IPS-NIHi7 (cell line): ENCODE measurements at regions not wholly inside any gene's neighbourhood (a gene's known extent, or its start where the extent isn't known, plus 50 kb on each side); places are given as distances from the start of the nearest gene placed in this dataset.
"Not testable (repeated sequence)": the region's sequence is repeated elsewhere in the genome, so short reads cannot be mapped to it uniquely, and the experiment has no call there.

Experiments used
- DNase-seq: peaks from one replicate; pipeline ENCODE4 v3.0.0; 2012; ENCODE audit warnings: mixed read lengths; ENCODE audit errors: extremely low spot score

DNA sequence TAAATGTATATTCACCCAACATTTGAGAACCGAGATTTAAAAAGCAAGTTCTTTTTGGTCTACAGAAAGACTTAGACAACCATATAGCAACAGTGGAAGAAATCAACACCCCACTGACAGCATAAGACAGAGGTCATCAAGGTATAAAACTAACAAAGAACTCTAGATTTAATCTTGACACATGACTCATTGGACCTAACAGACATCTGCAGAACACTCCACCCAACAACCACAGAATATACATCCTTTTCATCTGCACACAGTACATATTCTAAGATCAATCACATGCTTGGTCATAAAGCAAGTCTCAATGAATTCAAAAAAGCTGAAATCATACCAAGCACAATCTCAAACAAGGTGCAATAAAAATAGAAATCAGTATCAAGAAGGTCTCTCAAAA, 65.8 kb downstream of the SPIN4 start:
- no peak for DNase-seq

DNA sequence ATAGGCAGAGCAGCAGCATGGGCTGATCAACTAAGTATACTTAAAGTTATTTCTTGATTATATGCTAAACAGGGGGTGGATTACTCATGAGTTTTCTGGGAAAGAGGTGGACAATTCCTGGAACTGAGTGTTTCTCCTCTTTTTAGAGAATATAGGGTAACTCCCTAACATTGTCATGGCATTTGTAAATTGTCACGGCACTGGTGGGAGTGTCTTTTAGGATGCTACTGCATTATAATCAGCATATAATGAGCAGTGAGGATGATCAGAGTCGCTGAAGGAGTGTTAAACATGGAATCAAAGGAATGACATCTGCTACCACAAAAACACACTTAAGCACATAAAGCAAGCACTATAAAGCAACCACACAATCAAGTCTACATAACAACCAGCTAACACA, 66.5 kb downstream of the SPIN4 start:
- DNase-seq, result no peak

DNA sequence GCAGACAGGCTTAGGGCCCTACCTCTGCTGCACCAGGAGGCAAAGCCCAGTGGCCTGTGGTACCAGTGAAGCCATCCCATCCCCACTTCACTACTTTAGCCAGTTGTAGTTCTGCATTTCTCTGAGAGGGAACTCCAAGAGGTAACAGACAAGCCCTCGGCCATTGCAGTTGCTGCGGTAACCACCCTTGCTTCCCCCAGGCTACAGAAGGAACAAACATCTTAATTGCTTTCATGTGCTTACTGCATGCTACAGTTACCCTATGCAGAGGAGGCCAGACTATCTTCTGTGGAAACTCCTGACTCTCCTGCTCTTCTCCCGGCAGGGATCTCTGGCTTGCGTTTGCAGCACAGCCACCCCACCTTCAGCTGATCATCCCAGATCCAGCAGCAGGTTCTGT, 67.8 kb downstream of the SPIN4 start:
- DNase-seq, result no peak

DNA sequence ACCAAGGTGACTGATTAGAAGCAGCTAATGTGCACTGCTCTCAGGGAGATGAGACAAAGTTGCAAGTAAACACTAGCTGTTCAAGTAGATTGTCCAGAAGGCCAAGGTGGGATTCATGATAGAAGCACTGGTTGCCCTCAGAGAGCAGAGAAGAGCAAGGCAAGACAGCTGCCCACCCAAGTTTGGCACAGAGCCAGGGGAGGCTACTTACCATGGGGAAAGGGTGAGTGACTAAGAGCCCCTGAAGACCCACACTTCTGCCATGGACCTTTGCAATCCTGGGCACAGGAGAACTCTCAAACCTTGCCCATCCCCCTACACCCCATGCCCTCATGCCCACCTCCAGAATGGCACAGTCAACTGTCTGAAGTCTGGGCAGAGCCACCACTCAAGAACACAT, 68.3 kb downstream of the SPIN4 start:
- DNase-seq, result no peak

DNA sequence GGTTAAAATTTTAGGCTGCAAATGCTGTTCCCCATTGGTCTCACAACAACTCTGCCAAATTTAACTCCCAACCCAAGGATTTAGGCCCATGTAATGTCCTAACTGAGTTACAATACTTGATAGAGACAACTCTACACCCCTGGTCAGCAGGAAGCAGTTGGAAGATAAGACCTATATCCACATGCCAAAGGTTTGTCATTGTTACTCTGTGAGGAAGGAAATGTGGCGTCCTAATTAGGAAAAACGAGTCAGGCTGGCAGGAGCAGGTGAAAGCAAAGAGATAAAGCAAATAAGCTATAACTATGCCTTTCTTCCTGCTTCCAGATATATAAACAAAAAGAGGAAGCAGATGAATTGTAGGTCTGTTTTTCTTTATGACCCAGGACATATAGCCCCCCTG, 69.1 kb downstream of the SPIN4 start:
- no peak for DNase-seq

DNA sequence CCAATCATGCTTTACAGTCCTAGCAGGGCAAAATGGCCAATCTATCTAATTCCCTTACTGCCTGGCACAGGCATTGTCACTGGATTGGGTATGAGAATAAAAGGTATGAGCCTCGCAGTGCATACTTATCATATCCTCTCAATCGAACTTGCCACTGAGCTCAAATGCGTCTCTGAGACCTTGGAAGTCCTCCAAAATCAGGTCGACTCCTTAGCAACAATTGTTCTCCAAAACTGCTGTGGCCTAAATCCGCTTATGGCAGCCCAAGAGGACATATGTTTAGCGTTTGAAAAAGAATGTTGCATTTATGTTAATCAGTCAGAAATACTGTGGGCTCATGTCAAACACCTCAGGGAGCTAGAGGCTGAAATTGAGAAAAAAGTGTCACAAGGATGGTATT, 69.7 kb downstream of the SPIN4 start:
- DNase-seq, result no peak

DNA sequence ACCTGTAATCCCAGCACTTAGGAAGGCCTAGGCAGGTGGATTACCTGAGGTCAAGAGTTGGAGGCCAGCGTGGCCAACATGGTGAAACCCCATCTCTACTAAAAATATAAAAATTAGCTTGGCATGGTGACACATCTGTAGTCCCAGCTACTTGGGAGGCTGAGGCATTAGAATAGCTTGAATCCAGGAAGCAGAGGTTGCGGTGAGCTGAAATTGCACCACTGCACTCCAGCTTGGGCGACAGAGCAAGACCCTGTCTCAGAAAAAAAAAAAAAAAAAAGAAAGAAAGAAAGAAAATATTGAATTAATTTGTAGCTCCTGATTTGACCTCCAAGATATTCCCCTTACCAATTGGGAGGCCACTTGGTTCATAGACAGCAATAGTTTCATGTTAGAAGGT, 73.7 kb downstream of the SPIN4 start:
- DNase-seq, result not testable (repeated sequence)

DNA sequence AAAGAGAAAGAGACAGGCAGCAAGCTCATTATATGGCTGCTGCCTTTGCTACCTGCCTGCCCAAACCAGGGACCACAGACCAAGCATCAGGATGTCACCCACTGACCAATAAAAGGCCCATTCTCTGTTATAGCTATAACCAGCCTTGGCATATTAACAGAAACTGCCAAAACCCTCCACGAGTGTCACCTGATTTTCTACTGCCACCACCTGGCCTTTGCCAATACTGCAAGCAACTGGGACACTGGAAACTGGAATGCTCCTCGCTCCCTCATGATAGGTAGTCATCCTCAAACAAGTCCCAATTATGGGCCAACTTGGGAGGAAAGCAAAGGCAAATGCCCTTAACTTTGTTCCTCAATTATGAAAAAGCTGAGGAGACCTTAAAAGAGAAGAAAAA, 76.0 kb downstream of the SPIN4 start:
- DNase-seq, result peak; percentile 60

DNA sequence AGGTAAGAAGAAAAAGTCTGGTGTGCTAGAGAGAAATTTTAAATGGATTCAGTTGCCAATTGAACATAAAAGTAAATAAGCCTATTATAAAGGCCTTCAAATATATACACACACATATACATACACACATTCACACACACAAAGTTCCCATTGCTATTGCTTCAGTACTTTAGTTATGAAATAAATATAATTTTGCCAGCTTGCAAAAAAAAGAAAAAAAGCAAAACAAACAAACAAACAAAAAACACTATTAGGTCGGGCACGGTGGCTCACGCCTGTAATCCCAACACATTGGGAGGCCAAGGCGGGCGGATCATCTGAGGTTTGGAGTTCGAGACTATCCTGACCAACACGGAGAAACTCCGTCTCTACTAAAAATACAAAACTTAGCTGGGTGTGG, 80.3 kb downstream of the SPIN4 start:
- no peak for DNase-seq

DNA sequence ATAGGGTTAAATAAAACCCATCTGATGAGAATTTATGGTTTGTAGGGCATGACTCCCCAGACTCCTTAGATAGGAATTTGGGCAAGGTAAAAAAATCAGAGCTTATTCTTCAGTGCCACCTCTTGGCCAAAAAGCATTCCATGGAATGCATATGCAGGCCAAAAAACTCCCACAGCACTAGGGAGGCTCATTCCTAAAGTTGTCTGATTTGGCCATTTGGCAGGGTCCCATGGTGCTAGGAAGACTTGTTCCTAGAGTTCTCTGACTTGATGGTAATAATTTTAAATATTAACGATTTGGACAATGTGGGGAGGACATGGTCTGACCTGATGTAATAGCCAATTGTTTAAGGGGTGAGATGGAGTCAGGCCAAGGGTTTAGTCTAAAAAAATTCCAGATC, 93.0 kb downstream of the SPIN4 start:
- no peak for DNase-seq

DNA sequence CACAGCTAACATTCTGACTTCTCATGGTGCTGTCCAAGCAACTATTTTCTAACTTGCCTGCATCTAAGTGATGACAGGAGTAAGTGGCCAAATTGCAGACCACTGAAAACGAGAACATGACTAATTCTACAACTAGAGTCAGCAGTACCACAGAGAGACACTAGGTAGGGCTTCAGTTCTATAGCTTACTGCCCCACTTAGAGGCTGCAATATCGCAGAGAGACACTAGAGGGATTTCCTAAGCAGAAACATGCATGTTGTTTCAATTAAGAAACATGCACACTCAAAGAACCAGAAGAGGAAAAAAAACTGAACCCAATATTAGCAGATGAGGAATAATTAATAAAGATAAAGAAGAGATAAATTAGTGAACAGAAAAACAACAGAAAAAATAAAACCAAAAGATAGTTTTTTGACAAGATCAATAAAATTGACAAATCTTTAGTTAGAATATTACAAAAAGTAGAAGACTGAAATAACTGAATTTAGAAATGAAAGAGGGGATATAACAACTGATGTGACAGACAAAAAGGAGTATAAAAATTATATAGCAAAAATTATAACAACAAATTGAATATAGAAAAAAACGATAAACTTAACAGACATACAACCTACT, 100.8 kb downstream of the SPIN4 start:
- DNase-seq, result peak; percentile 38

DNA sequence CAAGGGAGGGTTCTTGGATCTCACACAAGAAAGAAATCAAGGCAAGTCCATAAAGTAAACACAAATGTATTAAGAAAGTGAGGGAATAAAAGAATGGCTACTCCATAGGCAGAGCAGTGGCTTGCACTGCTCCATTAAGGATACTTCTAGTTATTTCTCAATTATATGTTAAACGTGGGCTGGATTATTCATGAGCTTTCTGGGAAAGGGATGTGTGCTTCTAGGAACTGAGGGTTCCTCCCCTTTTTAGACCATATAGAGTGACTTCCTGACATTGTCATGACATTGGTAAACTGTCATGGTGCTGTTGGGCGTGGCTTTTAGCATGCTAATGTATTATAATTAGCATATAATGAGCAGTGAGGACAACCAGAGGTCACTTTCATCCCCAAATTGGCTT, 108.4 kb downstream of the SPIN4 start:
- DNase-seq, result not testable (repeated sequence)

DNA sequence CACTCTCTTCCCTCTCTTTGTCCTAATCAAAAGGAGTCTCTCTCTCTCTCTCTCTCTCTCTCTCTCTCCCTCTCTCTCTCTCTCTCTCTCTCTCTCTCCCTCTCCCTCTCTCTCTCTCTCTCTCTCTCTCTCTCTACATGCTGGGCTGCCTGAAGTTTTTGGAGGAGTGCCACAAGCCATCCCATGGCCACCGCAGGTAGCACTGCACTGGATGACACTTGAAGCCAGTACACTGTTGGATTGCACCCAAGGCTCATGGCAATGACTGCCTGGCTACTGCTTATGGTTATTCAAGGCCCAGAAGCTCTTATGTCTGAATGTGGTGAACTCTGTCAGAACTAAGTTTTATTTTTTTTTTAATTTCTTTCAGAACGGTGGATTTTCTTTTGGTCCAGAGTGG, 115.2 kb downstream of the SPIN4 start:
- not testable (repeated sequence) for DNase-seq

DNA sequence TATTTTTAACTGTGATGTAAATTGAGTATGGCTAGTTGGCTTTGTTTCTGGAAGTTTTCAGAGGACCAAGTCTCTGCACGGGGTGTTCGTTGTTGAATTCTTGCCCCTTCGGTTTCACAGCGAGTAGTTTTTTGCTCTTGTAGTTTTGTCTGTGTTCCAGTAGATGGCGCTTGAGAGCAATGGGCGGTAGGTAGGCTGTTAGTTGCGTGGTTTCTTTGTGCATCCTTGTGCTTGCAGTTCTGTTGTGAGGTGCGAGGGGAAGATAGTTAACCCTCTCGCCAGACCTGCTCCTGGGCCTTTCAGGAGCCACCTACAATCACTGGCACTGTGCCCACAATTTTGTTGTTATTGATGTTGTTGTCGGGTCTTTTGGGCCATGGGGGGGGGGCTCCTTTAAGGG, 118.1 kb downstream of the SPIN4 start:
- DNase-seq, result not testable (repeated sequence)

DNA sequence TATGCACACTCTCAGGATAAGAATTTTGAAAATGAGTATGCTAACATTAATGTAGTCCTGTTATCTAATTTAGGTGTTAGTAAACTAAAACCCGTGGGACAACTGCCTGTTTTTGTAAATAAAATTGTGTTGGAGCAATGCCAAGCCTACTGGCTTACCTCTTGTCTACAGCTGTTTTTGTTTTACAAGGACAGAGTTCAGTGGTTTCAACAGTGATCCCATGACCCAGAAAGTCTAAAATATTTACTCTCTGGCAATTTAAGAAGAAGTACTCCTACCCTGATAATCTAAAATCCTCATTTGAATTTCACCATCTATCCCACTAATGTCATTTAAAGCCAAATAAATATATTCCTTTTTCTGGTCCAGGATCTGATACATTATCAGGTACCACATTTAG, 132.9 kb downstream of the SPIN4 start:
- DNase-seq, result not testable (repeated sequence)

DNA sequence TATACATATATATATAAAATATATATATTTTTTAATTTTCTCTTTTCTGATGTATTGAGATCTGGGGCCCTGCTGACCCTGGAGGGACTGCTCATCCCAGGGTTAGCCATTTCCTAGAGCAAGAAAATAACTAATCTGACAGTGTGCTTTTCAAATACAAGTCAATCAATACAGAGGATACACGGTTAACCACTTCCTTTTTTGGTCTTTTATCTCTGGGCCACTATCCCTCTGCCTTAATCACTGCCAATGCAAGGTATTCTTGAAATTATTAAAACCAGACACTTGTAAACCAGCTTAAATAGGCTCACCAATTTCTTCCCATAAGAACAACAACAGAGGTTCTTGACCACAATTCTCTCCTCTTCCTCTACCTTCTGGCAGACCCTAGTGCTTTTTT, 133.6 kb downstream of the SPIN4 start:
- not testable (repeated sequence) for DNase-seq

DNA sequence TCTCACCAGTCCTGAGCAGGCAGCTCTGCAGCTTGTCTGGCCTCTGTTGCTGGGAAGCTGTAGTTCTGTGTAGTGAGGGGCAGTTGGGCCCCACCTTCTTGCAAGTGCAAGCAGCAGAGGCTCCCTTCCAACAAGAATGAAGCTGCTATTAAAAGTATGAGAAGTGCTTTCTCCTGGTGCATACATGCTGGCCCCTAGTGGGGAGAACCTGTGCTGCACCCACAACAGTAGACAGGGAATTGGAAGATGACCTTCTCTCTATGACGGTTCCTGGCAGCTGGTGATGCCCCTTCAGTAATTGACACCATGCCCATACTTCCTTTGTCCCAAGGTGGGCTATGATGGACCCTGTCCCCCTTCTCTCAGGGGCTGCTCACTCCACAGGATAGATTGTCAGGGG, 141.5 kb downstream of the SPIN4 start:
- DNase-seq, result not testable (repeated sequence)

DNA sequence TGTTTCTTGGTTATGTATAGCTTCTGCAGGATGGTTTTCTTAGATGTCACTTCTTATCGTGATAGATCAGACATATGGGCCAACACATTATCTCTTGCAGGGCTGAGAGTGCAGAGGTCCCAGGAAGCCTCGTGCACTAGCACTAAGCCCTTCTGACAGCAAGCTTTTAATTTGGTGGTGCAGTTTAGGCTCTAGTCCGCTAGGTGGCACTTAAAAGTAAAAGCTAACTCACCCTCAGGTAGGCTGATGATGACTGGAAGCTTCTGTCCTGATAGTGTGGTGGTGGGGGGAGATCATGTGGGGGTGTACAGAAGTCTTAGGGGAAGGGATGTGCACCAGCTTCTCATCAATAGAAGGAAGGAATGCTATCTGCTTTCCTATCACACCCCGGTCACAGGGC, 142.0 kb downstream of the SPIN4 start:
- DNase-seq, result not testable (repeated sequence)

DNA sequence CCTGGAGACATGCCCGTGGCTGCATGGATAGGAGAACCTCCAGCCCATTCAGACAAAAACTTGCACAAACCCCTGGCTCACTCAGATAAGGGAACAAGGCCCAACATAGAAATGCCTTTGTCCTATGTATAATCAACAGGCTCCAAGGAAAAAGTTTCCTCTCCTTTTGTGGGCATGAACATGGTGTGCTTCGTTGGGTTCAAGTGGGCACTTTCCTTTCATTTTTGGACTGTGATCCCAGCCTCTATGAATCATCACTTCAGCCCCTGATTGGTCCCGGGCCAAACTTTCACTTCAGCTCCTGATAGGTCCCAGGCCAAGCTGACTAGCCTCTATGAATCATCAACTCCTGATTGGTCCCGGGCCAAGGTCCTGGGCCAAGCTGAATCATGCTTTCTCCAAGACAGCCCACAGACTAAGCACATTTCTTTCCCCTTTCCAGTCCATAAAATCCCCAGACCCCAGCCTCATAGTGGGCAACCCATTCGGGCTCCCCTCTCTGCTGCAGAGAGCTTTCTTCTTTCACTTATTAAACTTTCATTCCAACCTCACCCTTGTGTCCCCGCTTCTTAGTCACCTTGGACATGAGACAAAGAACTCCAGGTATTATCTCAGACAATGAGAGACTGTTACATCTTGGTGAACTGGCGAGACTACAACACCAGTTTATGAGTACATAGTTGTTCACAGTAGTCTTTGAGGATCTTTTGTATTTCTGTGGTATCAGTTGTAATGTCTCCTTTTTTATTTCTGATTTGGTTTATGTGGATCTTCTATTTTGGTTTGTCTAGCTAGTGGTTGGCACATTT, 146.7 kb downstream of the SPIN4 start:
- not testable (repeated sequence) for DNase-seq

DNA sequence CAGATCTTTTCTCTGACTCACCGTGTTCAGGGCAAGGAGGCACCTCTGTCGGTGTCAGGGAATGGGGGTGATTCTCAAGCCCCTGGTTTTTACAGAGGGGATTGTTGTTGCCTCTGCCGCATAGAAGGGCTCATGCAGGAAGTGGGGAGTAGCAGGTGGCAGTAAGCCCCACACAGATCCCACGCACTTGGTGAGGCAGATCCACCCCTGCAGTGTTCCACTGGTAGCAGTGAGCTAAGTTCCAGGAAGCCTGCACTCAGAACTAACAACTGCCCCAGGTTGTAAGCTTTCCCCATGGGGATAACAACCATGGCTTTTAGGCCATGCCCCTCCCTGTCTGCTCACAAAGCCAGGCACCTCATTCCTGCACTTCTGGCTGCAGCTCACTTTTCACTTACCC, 149.1 kb downstream of the SPIN4 start:
- DNase-seq, result not testable (repeated sequence)

DNA sequence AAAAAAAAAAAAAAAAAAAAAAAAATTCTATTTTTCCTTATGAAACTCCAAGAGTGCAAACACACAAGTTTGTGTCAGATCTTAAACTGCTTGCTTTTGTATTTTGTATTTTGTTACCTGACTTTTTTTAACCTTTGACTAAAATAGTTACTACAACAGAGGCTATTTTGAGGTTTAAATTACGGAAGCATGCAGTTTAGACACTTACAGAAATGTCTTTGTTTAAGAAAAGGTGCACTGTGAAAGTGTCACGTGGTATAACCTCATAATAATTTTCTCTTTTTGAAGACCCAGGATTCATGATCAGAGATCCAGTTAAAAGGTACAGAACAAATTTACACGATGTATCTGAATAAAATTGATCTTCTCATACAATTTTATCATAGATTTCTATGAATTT, 152.4 kb downstream of the SPIN4 start:
- DNase-seq, result not testable (repeated sequence)

DNA sequence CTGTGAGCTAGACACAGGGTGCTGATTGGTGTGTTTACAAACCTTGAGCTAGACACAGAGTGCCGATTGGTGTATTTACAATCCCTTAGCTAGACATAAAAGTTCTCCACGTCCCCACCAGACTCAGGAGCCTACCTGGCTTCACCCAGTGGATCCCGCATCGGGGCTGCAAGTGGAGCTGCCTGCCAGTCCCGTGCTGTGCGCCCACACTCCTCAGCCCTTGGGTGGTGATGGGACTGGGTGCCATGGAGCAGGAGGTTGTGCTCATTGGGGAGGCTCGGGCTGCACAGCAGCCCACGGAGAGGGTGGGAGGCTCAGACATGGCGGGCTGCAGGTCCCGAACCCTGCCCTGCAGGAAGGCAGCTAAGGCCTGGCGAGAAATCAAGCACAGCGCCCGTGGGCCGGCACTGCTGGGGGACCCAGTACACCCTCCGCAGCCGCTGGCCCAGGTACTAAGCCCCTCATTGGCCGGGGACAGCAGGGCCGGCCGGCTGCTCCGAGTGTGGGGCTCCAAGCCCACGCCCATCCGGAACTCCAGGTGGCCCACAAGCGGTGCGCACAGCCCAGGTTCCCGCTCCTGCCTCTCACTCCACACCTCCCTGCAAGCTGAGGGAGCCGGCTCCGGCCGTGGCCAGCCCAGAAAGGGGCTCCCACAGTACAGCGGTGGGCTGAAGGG, 158.6 kb downstream of the SPIN4 start:
- DNase-seq, result not testable (repeated sequence)

DNA sequence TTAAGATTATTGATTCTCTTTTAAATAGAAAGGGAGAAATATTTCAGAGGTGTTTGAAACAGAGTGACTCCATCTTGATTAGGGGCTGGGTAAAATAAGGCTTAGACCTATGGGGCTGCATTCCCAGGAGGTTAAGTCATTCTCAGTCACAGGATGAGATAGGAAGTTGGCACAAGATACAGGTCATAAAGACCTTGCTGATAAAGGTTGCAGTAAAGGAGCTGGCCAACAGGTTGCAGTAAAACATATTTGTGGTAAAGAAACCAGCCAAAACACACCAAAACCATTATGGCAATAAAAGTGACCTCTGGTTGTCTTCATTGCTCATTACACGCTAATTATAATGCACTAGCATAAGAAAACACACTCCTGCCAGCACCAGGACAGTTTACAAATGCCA, 165.0 kb downstream of the SPIN4 start:
- DNase-seq, result no peak
